GM20000 (cell line): ENCODE measurements at regions not wholly inside any gene's neighbourhood (a gene's known extent, or its start where the extent isn't known, plus 50 kb on each side); places are given as distances from the start of the nearest gene placed in this dataset.
"Not testable (repeated sequence)": the region's sequence is repeated elsewhere in the genome, so short reads cannot be mapped to it uniquely, and the experiment has no call there.

ENCODE experiments used
- DNase-seq: peaks from one replicate; pipeline ENCODE4 v3.0.0; 2012; ENCODE audit warnings: low spot score
- CTCF ChIP-seq: IDR thresholded peaks from 2 replicates; pipeline ENCODE4 v1.5.1; 2012; ENCODE audit warnings: mild to moderate bottlenecking, control low read depth; ENCODE audit errors: extremely low read depth, missing control alignments

GRCh38 chr4:159791334-159791733 lies 688.5 kb downstream of the RAPGEF2 start:
- TF ChIP-seq CTCF, result no peak
- DNase-seq, result no peak

- DNase-seq, result not testable (repeated sequence)
These were observed 701.7 kb downstream of the RAPGEF2 start for GRCh38 chr4:159804592-159804991.

GRCh38 chr4:159823743-159824142 lies 720.9 kb downstream of the RAPGEF2 start:
- DNase-seq, result no peak

GRCh38 chr4:159828687-159829086 lies 725.8 kb downstream of the RAPGEF2 start:
- TF ChIP-seq CTCF, result no peak
- DNase-seq, result no peak

More at GRCh38 chr4:159823743-159824142, 720.9 kb downstream of the RAPGEF2 start:
- no peak for TF ChIP-seq CTCF

GRCh38 chr4:159829184-159829583 lies 726.3 kb downstream of the RAPGEF2 start:
- DNase-seq, result no peak

GRCh38 chr4:159837071-159837470 lies 734.2 kb downstream of the RAPGEF2 start:
- no peak for DNase-seq
- no peak for TF ChIP-seq CTCF

More at GRCh38 chr4:159829184-159829583, 726.3 kb downstream of the RAPGEF2 start:
- no peak for TF ChIP-seq CTCF

GRCh38 chr4:159855731-159856130 lies 752.9 kb downstream of the RAPGEF2 start:
- no peak for DNase-seq
- TF ChIP-seq CTCF, result no peak

- TF ChIP-seq CTCF, result no peak
- DNase-seq, result no peak
These were observed 753.6 kb downstream of the RAPGEF2 start for GRCh38 chr4:159856451-159856850.
